ENCODE measurements at regions not wholly inside any gene's neighbourhood (a gene's known extent, or its start where the extent isn't known, plus 50 kb on each side); places are given as distances from the start of the nearest gene placed in this dataset.

DNA sequence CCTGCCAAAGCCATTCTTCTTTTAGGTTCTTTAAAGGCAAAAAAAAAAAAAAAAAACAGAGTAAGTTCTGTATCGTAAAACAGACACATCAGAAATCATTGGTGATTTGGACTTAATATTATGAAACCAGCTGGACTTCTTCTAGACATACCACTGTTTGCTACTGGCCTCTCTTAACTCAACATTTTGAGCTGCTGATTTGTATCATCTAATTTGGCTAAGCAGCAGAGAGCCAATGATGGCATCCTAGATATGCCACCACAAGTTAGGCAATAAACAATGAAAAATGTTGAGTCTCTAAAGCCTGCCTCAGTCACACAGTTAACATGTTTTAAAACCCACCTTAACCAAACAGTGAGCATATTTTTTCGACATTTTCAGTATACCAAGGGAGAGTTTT lies 1034.3 kb upstream of the NXPH2 start:
- no peak for DNase-seq

DNA sequence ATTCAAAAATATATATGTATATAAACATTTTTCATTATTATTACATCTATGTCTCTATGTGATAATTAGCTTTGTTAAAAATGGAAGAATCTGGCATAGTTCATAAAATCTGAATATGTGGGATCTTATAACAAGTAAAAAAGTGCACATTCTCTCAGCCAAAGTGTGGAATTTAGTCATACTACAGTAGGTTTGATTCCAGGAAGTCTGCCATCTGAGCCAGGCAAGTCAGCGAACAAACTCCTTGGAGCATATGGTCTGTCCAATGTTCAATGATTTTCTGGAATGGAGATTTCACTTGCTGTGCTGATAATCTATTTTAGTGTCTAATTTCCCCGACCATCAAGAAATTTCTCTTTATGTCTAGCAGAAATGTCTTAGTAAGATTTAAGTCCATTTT lies 1033.2 kb upstream of the NXPH2 start:
- DNase-seq: no peak

DNA sequence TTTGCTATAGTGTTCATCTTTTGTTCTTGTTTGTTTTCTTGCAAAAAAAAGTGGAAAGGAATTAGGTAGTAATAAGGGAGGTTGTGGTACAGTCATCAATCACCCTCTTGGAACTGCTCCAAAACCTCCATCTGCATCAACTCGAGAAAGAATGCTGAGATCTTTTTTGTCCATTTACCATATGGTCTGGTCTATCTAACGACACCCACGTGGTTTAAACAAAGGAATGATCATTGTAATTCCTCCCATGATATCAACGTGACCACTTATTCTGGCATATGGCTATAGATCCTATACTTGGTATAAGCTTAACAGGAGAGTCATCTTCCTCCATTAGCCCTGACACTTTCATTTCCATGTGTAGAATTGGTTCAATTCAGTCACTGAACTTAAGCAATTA lies 1025.3 kb upstream of the NXPH2 start:
- DNase-seq: peak; percentile 16

DNA sequence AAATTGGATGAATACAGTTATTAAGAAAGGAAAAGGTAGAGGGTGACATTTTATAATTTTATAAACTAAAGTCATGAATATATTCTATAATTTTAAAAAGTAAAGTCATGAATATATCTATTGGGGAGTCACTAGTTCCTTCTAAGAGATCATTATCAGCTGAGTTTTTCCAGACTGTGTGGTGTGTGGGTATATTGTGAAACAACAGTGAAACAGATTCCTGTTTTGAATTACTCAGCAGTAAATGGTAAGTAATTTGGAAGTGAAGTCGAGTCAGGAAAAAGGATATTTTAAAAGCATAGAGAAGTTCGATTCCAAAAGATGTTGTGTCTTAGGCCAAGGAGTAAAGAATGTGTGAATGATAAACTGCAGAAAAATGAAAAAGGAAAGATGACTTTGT lies 1018.2 kb upstream of the NXPH2 start:
- no peak for DNase-seq

DNA sequence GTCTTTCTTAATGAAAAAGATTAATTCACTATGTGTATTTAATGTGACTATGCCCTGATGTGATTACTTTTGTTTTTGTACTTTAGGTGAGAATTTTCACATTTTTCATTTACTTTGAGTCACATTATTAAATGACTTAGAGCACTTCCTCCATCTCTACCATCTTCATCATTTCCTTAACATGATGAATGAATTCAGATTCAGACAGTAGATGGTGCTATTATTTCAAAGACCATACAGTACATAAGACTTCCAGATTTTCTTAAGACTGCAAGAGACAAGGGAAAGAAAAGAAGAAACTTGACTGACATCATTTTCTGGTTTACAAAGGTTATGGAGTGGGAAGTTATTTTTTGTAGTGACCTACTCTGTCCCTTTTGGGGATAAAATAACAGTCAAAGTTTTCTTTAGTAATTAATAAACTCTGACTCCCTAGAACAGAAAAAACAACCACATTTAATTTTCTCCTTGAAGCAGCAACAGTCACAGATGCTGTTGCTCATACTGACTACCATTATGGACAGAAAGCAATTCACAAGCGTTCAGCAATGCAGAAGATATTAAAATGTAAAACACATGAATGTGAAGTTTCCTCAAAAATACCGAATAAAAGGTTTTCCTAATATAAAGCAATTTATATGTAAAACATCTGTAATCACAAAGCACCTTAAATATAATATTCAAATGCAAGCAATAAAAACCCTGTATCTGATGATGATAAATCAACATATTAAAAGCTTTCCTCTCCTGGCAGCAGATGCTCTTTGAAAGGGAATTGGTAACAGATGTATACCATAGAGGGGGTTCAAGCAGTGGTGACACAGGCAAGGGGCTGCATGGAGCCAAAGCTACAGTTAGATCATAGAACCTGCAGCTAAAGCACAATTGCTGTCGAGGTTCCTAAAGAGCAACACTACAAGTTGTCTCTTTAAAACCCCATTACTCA lies 1010.9 kb upstream of the NXPH2 start:
- peak; percentile 36 for DNase-seq

DNA sequence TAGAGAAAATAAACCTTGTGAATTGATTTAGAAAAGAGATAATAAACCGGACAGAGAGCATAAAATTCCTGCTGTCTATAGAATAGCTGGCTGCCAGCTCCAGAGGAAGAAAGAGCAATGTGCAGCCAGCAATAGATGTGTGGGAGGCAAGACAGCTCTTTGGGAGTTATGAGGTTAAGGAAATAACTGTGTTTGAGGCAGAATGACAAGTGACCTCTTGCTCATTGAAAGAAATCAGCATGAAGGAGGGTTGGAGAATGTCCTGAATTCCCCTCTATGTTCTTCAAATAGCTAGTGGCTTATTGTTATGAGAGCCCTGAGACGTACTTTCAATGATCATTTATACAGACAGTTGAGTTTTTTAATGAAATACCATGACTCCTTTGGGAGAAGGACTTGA lies 1009.9 kb upstream of the NXPH2 start:
- DNase-seq: no peak

DNA sequence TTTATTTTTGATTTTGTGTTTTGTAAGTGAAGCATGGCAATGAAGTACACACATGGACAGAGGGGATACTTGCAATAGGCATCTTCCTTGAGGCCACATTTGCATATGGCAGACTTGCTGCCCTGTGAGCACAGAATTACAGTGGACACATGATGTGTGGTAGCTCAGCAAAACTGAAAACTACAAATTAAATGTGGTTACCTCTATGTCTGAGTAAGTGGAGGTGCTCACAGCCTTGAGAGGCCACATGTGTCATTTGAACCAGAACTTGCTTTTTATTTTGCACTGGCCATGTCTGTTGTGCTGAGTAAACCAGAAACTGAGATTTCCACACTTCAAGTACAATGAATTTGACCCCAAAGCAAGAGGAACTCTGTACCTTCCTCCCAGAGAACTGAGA lies 998.5 kb upstream of the NXPH2 start:
- DNase-seq: no peak

DNA sequence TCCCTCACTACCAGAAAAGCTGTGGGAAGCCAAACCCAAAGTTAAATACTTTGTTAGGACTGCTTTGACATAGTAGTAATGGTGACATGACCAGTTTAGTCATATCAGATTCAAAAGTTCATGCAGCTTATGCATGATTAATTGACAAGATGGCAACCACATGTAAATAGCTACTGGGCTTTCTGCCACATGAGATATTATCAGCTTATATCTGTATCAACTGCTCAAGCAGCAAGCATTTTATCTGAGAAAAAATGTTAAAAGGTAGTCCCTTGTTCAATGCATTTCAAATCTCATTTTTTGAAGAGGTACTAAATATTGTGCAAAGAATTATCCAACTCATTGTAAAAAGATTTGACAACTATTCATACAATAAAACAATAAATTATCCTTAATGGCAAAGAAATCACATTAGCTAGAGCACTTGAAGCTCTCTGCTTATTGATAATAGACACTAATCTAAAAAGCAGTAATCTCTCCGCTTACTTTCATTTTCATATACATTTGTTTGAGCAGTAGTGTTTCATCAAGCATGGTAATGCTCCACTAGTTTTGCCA lies 993.6 kb upstream of the NXPH2 start:
- DNase-seq: no peak

DNA sequence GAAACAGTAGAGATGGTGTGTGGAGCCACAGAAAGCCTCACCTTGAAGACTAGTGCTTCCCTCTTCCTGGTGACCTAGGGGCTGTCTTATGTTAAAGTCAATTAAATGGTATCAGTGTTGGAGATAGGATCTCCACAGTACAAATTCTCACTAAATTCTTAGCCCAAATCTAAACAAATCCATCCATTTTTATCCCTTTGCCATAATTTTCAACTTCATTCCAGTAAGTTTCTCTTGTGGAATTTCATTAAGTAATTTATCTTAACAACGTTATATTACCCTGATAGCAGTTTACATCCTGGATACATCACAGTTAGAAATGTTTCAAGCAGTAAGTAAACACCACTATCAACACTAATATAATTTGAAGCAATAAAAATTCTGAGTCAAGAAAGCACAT lies 989.4 kb upstream of the NXPH2 start:
- no peak for DNase-seq

DNA sequence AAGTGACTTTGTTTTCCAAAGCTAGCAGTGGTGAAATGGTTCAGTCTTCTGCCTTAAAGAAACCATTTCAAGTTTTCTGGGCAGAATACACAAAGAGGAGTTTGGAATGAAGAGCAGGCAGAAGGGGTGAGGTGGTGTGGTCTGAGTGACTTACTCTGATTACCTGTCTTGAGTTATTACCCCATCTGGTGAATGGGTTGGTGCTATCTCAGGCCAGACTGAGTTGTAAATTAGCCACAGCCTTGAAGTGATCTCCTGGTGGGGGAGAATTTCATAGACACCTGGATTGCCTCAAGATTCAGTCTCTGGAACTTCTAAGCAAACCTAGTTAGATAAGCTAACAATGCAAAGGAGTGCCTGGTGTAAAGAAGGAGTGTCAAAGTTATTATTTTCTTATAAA lies 983.5 kb upstream of the NXPH2 start:
- no peak for DNase-seq

DNA sequence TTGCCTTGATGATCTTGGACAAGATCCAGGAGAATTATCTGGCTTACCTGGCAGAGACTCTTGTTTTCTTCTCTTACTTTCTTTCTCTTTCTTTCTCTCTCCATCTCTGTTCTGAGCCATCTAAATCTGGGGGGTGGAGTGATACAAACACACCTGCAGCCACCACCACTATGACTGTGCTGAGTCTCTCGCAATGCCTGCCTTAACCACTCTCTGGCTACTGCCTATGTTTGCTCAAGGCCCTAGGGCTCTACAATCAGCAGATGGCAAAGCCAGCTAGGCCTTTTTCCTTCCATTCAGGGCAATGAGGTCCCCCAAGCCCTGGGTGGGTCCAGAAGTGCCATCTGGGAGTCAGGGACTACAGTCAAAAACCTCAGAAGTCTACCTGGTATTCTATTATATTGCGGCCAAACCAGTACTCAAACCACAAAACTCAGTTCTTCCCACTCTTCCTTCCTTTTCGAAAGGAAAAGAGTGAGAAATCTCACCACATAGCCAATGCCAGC lies 978.9 kb upstream of the NXPH2 start:
- DNase-seq: no peak

DNA sequence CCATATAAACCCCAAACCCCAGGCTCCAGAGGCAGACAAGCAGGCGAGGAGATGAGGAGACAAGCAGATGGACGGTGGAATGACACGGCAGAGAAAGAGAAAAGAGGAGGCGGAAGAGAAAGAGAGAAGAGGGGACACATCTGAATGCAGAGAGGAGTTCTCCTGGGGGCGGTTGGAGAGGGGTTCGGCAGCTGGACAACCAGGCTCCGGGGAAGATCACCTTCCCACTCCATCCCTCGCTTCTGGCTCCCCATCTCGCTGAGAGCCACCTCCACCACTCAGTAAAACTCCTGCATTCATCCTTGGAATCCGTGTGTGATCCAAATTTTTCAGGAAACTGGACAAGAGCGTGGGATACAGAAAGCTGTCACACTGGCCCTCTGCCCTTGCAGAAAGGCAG lies 966.7 kb upstream of the NXPH2 start:
- no peak for DNase-seq

DNA sequence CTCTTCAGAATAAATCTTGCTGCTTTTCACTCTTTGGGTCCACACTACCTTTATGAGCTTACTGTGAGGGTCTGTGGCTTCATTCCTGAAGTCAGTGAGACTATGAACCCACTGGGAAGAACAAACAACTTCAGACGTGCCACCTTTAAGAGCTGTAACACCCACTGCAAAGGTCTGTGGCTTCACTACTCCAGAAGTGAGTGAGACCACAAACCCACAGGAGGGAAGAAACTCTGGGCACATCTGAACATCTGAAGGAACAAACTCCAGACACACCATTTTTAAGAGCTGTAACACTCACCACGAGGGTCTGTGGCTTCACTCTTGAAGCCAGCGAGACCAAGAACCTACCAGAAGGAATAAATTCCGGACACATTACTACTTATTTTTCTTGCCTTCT lies 964.1 kb upstream of the NXPH2 start:
- no peak for DNase-seq

DNA sequence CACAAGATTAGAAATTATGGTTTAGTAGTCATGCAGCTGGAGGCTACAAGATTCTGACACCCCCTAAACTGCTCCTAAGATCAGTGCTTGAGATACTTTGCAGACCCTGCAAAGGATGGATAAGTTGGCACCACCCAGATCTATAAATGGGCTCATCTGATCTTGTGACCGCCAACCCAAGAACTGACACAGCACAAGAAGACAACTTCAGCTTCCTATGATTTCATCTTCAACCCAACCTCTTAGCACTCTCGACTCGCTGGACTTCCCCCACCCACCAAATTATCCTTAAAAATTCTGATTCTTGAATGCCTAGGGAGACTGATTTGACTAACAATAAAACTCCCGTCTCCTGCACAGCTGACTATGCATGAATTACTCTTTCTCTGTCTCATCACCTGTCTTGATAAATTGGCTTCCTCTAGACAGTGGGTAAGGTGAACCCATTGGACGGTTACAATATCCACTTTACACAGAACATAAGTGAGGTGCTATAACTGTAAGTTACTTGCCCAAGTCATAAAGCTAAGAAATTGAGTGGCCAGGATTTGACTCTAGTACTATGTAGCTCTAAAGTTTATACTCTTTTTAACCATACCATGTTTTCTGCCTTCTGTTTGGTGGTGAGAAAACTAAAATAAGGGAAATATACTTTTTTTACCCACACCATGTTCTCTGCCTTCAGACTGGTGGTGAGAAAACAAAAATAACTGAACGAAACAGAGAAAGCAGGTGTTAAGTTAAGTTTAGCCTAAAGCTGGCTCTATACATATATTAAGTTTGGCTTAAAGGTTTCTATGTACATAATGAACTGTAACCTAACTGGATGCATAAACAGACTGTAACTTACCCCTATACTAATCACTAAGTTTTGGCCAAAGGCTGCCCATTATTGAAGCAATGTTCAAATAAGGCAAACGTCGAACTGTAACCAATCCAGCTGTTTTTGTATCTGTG lies 962.3 kb upstream of the NXPH2 start:
- no peak for DNase-seq

DNA sequence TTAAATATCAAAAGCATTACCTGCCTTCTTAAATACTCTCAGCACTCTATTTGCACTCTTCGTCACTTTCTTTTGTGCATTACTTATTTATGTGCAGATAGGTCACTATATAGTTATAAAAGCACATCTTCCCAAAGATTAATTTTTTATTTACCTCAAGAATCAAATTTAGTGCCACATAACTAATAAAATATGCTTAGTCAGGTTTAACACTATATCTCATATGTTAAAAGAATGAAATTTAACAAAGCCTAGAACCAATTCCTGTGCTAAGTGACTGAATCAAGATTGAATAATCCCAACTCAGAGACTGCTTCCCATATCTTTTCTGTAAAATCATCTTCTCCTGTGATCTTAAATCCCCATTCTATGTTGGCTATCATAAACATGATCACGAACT lies 957.5 kb upstream of the NXPH2 start:
- no peak for DNase-seq

DNA sequence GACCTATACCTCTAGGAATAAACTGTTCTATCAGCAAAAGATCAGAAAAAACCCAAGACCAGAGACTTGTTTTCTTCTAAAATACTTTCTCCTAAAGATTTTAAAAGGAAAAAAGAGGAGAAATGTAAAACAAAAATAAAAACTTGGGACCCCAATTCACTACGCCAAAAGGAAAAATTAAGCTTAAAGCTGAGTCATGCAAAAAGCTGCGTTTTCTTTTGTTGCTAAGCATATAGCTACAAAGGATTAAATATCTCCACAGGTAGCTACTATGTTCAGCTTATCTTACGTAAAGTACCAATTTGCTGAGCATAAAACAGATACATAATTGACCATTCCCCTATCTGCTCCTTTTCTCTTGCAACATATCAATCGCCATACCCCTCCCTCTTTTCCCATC lies 950.0 kb upstream of the NXPH2 start:
- DNase-seq: no peak

DNA sequence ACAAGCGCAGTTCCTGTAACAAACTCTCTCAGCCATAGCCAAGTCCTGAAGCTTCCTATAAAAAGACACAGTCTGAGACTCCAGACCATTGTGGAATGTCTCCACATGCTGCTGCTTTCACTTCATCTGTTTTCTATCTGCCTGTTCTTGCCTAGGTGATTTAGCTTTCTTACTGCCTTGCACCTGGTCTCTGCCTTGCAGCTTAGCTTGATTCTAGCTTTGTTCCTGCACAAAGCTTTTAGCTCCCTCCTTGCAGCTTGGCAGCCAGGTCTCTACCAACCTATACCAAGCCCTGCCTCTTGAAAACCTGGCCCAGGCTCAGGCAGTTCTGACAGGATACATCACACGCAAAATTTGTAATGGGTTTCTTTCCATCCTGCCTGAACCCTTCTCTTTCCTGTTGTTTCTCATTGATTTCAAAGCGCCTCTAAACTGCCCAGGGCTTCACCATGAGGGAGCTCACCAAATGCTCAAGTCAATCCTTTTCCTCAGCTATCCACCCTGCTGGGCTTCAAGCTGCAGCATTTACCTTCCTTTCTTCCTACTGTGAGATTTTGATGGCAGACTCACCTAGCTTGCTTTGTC lies 941.3 kb upstream of the NXPH2 start:
- DNase-seq: no peak

DNA sequence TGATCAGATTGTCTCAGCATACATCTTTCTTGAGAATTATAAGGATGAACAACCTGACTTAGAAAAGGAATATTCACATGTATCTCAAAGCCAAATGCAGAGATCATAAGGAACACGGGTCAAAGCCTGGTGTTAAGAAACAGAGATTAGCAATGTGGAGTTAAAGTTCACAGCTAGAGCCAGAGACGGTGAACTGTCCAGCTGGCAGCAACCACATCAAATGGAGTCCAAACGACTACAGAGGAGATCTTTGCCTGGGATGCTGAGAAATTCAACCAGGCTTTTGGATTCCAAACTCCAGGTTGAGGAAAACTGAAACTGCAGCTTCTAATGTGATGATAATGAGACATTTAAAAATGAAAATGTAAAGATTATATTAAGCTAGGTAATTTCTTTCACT lies 939.9 kb upstream of the NXPH2 start:
- DNase-seq: no peak

DNA sequence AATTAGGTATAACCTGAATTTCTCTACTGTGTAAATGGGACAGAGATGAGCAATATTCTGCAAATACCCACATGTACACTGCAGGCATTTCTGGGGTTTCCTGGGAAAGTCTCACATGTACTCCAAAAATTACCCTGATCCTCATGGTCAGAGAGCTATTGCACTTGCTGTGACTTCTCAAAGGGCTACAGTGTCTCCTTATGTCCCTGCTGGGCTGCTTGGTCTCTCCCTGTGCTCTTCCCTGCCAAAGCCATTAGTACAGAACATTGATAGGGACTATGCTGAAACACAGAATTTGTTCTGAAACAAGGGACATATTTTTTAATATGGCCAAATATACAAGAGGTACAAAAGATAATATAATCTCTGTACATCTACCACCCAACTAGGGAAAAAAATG lies 924.4 kb upstream of the NXPH2 start:
- DNase-seq: no peak

DNA sequence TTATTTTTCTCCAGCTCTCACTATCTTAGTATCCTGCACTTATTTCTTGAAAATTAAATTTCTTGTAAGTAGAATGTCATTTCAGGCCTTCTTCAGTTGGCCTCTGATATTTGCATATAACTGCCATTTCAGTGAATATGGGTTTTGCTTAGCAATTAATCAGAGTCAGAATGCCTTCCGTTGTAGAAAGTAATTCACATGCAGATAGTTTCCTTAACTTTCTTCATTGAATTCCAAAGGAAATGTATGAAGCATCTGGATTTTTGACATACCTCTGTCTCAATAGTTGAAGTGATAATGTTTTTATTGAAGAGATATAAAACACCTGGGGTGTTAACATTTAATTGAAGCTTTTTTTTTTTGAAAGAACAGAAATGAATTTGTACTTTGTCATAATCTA lies 914.1 kb upstream of the NXPH2 start:
- DNase-seq: no peak

DNA sequence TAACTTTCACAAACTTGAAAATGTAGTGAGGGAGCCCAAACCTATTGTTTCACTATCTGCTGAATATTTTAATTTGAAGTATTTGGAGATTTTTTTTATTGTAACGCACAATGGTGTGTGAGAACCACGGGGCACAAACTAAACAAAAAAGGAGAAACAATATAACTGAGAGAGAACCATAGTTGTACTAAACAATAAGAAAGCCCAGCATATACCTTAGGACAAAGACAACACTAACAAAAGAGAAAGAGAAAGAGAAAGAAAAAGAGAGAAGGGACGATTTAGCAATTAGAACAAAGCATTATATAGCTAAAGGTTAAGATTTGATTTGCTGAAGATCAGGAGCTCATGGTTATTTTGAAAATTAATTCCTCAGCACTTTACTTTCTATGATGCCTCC lies 906.0 kb upstream of the NXPH2 start:
- DNase-seq: no peak

DNA sequence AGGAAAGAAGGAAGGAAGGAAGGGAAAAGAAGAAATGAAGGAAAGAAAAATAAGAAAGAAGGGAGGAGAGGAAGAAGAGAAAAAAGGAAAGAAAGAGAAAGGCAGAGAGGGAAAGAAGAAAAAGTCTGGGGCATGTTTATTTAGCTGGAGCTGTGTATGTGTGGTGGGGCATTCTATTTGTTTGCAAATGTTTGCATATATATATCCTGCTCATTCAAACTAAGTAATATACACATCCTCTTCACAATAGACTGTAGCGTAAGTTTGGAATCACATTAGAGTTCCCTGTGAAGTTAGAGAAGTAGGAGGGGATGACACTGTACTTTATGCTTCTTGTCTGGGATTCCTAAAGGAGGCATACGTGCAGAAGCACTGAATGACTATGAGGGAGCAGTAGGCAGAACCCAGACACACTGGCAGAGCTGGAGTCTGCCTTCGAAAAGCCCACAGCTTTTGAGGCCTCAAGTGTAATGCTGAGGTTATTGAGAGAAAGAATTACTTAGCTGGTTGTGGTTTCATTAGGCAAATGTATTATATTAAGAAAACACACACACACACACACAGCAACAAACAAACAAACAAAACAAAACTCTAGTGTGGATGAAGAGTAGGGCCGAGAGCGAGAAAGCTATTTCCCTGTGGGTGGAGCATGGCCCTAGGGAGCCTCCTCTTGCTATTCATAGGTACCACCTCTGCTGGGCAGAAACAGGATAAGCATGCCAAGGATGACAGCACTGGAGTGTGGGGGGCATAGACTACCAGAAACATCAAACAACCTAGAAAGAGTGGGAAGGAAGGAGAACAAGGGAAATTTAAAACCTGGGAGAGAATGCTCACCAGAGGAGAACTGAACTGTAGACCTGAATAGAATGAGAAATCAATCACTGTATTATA lies 905.1 kb upstream of the NXPH2 start:
- no peak for DNase-seq
